IPS DF 19.7 (cell line): ENCODE measurements at regions not wholly inside any gene's neighbourhood (a gene's known extent, or its start where the extent isn't known, plus 50 kb on each side); places are given as distances from the start of the nearest gene placed in this dataset.

Experiments
- DNase-seq: peaks from one replicate; pipeline ENCODE4 v3.0.0-alpha.2; 2013; ENCODE audit warnings: low read depth, low spot score

- DNase-seq = no peak
Measured at GRCh38 chr5:105836268-105836667, 1834.5 kb downstream of the EFNA5 start.

GRCh38 chr5:105828821-105829220 is 1841.9 kb downstream of the EFNA5 start:
- DNase-seq = no peak

GRCh38 chr5:105821800-105822199 is 1848.9 kb downstream of the EFNA5 start:
- no peak for DNase-seq

GRCh38 chr5:105817914-105818313 is 1852.8 kb downstream of the EFNA5 start:
- no peak for DNase-seq

GRCh38 chr5:105817416-105817815 is 1853.3 kb downstream of the EFNA5 start:
- DNase-seq = no peak

GRCh38 chr5:105816961-105817360 is 1853.8 kb downstream of the EFNA5 start:
- DNase-seq = no peak

GRCh38 chr5:105812304-105812703 is 1858.4 kb downstream of the EFNA5 start:
- no peak for DNase-seq

- DNase-seq = no peak
Measured at GRCh38 chr5:105807951-105808350, 1862.8 kb downstream of the EFNA5 start.

GRCh38 chr5:105807290-105807689 is 1863.4 kb downstream of the EFNA5 start:
- DNase-seq = no peak

GRCh38 chr5:105806596-105806995 is 1864.1 kb downstream of the EFNA5 start:
- DNase-seq = no peak

- DNase-seq = no peak
Measured at GRCh38 chr5:105803431-105803830, 1867.3 kb downstream of the EFNA5 start.

- no peak for DNase-seq
Measured at GRCh38 chr5:105794578-105794977, 1876.2 kb downstream of the EFNA5 start.

GRCh38 chr5:105789246-105789645 is 1881.5 kb downstream of the EFNA5 start:
- no peak for DNase-seq

- DNase-seq = no peak
Measured at GRCh38 chr5:105783811-105784210, 1886.9 kb downstream of the EFNA5 start.

- no peak for DNase-seq
Measured at GRCh38 chr5:105782501-105782900, 1888.2 kb downstream of the EFNA5 start.

- DNase-seq = no peak
Measured at GRCh38 chr5:105773241-105773640, 1897.5 kb downstream of the EFNA5 start.

GRCh38 chr5:105767267-105767666 is 1903.5 kb downstream of the EFNA5 start:
- DNase-seq = no peak

- DNase-seq = no peak
Measured at GRCh38 chr5:105762728-105763127, 1908.0 kb downstream of the EFNA5 start.

GRCh38 chr5:105754056-105754455 is 1916.7 kb downstream of the EFNA5 start:
- DNase-seq = no peak

- DNase-seq = no peak
Measured at GRCh38 chr5:105752801-105753200, 1917.9 kb downstream of the EFNA5 start.

GRCh38 chr5:105751908-105752307 is 1918.8 kb downstream of the EFNA5 start:
- no peak for DNase-seq

- DNase-seq = no peak
Measured at GRCh38 chr5:105745111-105745510, 1925.6 kb downstream of the EFNA5 start.

- no peak for DNase-seq
Measured at GRCh38 chr5:105740242-105740641, 1930.5 kb downstream of the EFNA5 start.

- no peak for DNase-seq
Measured at GRCh38 chr5:105739732-105740131, 1931.0 kb downstream of the EFNA5 start.

GRCh38 chr5:105735704-105736103 is 1935.0 kb downstream of the EFNA5 start:
- DNase-seq = no peak
